HL-60 (cell line): ENCODE measurements at regions not wholly inside any gene's neighbourhood (a gene's known extent, or its start where the extent isn't known, plus 50 kb on each side); places are given as distances from the start of the nearest gene placed in this dataset.

ENCODE experiments used
- DNase-seq, 2 experiments: peaks; one replicate each; pipeline ENCODE4 v3.0.0-alpha.2; 2010 to 2020; ENCODE audit warnings: low read depth in 1 of 2, low spot score in 1 of 2
- H3K27ac ChIP-seq: fragments of 250-450 bp; sonication (Bioruptor Pico); replicated peaks from 2 replicates; pipeline ENCODE4 v1.5.1; 2020; ENCODE audit warnings: mild to moderate bottlenecking, moderate library complexity
- H3K27me3 ChIP-seq: fragments of 250-450 bp; sonication (Bioruptor Pico); 2 replicates; pipeline ENCODE4 v1.5.1; 2021; ENCODE audit warnings: mild to moderate bottlenecking, moderate library complexity; ENCODE audit not compliant: insufficient read depth, poor library complexity, severe bottlenecking
- H3K4me3 ChIP-seq: replicated peaks from 2 replicates; pipeline ENCODE4 v1.5.1; 2011; ENCODE audit warnings: mild to moderate bottlenecking, control low read depth, low read length; ENCODE audit not compliant: insufficient read depth
- GABPA ChIP-seq: IDR thresholded peaks from 2 replicates; pipeline ENCODE4 v1.6.1; 2012; ENCODE audit warnings: low read depth
- POLR2AphosphoS5 ChIP-seq: IDR thresholded peaks from 2 replicates; pipeline ENCODE4 v1.6.1; 2012; ENCODE audit warnings: low read depth
- SPI1 ChIP-seq: IDR thresholded peaks from 2 replicates; pipeline ENCODE4 v1.6.1; 2012; ENCODE audit warnings: low read depth, mild to moderate bottlenecking, borderline replicate concordance
- TF ChIP-seq, protein P1 (sequence below): IDR thresholded peaks from 2 replicates; pipeline ENCODE4 v1.6.1; 2012; ENCODE audit warnings: low read depth; ENCODE audit not compliant: insufficient replicate concordance
- TF ChIP-seq, protein P2 (sequence below): IDR thresholded peaks from one replicate; pipeline ENCODE4 v1.5.1; 2011; ENCODE audit warnings: low read length, control low read depth, inconsistent platforms; ENCODE audit not compliant: insufficient read depth

DNA sequence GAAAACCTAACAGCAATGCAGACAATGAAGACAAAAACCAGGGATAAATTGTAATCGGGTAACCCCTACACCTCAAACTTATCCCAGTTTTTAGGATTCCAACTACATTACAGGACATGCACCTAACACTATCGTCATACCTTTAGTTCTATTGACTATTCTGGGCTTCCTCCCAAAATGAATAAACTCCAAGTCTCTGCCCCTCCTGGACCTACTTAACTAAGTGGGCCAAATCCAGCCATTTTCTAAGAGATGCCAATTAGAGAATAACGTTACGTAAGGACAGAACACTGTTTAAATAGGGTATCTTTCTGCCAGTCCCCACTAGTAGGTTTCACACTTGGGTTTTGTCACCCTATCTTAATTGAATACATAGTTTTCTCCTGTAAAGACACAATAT lies 253.1 kb upstream of the MKLN1 start:
- no peak overlapping the region for H3K4me3 ChIP-seq
- H3K27ac ChIP-seq = no peak overlapping the region
- DNase-seq = no peak
- H3K27me3 ChIP-seq = no peaks in the 10 kb centered on the region
- TF ChIP-seq GABPA (no peak), POLR2AphosphoS5 (no peak), SPI1 (no peak)
- TF ChIP-seq, protein P1, sequence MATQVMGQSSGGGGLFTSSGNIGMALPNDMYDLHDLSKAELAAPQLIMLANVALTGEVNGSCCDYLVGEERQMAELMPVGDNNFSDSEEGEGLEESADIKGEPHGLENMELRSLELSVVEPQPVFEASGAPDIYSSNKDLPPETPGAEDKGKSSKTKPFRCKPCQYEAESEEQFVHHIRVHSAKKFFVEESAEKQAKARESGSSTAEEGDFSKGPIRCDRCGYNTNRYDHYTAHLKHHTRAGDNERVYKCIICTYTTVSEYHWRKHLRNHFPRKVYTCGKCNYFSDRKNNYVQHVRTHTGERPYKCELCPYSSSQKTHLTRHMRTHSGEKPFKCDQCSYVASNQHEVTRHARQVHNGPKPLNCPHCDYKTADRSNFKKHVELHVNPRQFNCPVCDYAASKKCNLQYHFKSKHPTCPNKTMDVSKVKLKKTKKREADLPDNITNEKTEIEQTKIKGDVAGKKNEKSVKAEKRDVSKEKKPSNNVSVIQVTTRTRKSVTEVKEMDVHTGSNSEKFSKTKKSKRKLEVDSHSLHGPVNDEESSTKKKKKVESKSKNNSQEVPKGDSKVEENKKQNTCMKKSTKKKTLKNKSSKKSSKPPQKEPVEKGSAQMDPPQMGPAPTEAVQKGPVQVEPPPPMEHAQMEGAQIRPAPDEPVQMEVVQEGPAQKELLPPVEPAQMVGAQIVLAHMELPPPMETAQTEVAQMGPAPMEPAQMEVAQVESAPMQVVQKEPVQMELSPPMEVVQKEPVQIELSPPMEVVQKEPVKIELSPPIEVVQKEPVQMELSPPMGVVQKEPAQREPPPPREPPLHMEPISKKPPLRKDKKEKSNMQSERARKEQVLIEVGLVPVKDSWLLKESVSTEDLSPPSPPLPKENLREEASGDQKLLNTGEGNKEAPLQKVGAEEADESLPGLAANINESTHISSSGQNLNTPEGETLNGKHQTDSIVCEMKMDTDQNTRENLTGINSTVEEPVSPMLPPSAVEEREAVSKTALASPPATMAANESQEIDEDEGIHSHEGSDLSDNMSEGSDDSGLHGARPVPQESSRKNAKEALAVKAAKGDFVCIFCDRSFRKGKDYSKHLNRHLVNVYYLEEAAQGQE = no peak
- TF ChIP-seq, protein P2, sequence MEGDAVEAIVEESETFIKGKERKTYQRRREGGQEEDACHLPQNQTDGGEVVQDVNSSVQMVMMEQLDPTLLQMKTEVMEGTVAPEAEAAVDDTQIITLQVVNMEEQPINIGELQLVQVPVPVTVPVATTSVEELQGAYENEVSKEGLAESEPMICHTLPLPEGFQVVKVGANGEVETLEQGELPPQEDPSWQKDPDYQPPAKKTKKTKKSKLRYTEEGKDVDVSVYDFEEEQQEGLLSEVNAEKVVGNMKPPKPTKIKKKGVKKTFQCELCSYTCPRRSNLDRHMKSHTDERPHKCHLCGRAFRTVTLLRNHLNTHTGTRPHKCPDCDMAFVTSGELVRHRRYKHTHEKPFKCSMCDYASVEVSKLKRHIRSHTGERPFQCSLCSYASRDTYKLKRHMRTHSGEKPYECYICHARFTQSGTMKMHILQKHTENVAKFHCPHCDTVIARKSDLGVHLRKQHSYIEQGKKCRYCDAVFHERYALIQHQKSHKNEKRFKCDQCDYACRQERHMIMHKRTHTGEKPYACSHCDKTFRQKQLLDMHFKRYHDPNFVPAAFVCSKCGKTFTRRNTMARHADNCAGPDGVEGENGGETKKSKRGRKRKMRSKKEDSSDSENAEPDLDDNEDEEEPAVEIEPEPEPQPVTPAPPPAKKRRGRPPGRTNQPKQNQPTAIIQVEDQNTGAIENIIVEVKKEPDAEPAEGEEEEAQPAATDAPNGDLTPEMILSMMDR = no peak

DNA sequence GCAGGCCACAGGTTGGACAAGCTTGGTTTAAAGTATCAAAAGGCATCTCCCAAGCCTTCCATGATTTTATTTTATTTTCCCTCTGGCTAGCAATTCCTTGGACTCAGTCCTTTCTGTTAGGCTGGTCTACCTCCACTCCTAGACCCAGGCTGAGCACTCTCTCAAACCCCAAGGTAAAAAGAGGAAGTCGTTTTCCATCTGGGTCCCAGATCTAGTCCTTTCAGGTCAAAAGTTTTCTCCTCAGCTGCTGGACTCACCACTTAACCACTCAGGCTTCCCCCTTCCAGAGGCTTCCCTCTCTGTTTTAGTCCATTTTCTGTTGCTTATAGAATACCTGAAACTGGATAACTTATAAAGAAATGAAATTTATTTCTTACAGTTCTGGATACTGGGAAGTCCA lies 252.3 kb upstream of the MKLN1 start:
- peak in 1 of 2 experiments; percentile 33 for DNase-seq
- H3K27ac ChIP-seq = no peak overlapping the region
- no peak overlapping the region for H3K4me3 ChIP-seq
- H3K27me3 ChIP-seq = no peaks in the 10 kb centered on the region
- TF ChIP-seq POLR2AphosphoS5 (no peak), SPI1 (peak; percentile 87)

DNA sequence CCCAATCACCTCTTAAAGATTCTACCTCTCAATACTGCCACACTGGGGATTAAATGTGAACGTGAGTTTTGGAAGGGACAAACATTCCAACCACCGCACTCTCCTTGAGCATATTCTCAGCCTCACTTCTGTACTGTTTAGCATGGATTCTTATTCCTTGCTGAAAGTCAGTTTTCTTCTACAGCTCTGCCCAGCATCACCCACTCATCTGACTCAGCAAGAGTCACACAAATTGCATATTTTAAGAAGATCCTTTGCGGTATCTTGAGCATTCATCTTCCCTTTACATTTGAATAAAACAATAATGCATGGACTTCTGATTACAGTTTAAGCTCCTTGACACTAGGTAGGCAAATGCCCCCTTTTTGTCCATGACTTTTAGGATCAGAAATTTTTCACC lies 251.6 kb upstream of the MKLN1 start:
- no peak for DNase-seq
- Histone ChIP-seq H3K4me3 (no peak overlapping the region), H3K27ac (no peak overlapping the region), H3K27me3 (no peaks in the 10 kb centered on the region)
- TF ChIP-seq, protein P1 = no peak
- no peak for TF ChIP-seq POLR2AphosphoS5
- TF ChIP-seq GABPA = no peak
- TF ChIP-seq, protein P2 = no peak
- no peak for TF ChIP-seq SPI1

DNA sequence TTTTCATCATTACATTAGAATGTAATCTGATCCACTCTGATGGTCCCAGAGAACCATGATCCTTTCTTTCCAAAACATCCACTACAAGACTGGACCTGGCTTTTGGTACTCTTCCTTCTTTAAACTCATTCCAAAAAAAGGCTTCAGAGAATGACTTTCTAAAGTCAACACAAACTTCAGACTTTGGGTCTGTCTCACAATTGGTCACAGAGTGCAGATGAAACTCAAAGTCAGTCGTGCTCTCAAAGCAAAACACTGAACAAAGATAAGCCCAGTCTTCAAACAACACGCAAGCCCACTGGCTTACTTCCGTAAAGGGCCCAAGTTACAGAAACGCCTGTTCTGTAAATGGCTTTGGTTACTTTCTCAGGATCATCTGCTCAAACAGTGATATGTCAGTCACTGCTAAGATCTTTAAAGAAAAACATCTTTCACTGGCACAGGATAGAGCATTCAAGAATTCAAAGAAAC lies 250.9 kb upstream of the MKLN1 start:
- Histone ChIP-seq H3K27me3 (no peaks in the 10 kb centered on the region), H3K27ac (no peak overlapping the region), H3K4me3 (no peak overlapping the region)
- no peak for TF ChIP-seq POLR2AphosphoS5
- TF ChIP-seq, protein P2 = no peak
- TF ChIP-seq, protein P1 = no peak
- no peak for TF ChIP-seq GABPA
- TF ChIP-seq SPI1 = no peak
- DNase-seq = no peak
